Mammary epithelial cell (primary cell): ENCODE measurements at regions not wholly inside any gene's neighbourhood (a gene's known extent, or its start where the extent isn't known, plus 50 kb on each side); places are given as distances from the start of the nearest gene placed in this dataset.

ENCODE experiments used
- CTCF ChIP-seq, 2 donors: IDR thresholded peaks in 1 of 2; conservative IDR thresholded peaks in 1 of 2; 2 replicates each; pipeline ENCODE4 v1.5.1; 2011 to 2012; ENCODE audit warnings: inconsistent platforms in 2 of 2, low read length in 2 of 2, mild to moderate bottlenecking in 2 of 2, control low read depth in 1 of 2, low read depth in 1 of 2; ENCODE audit not compliant: insufficient read depth in 1 of 2; ENCODE audit errors: extremely low read depth in 1 of 2
- EZH2 ChIP-seq: IDR thresholded peaks from 2 replicates; pipeline ENCODE4 v1.6.1; 2012; ENCODE audit warnings: low read length, inconsistent platforms, borderline replicate concordance

- no peak for TF ChIP-seq CTCF (conservative IDR thresholded peaks at IDR 0.05 in 1 of 2, IDR thresholded peaks at IDR 0.05 in 1 of 2; ENCODE audit: extremely low read depth in 1 of 2, insufficient read depth in 1 of 2, low read depth in 1 of 2, low read length in 2 of 2)
- no peak for TF ChIP-seq EZH2
Measured at GRCh38 chr2:129014432-129014831, 695.8 kb upstream of the HS6ST1 start.
